ENCODE measurements at regions not wholly inside any gene's neighbourhood (a gene's known extent, or its start where the extent isn't known, plus 50 kb on each side); places are given as distances from the start of the nearest gene placed in this dataset.

DNA sequence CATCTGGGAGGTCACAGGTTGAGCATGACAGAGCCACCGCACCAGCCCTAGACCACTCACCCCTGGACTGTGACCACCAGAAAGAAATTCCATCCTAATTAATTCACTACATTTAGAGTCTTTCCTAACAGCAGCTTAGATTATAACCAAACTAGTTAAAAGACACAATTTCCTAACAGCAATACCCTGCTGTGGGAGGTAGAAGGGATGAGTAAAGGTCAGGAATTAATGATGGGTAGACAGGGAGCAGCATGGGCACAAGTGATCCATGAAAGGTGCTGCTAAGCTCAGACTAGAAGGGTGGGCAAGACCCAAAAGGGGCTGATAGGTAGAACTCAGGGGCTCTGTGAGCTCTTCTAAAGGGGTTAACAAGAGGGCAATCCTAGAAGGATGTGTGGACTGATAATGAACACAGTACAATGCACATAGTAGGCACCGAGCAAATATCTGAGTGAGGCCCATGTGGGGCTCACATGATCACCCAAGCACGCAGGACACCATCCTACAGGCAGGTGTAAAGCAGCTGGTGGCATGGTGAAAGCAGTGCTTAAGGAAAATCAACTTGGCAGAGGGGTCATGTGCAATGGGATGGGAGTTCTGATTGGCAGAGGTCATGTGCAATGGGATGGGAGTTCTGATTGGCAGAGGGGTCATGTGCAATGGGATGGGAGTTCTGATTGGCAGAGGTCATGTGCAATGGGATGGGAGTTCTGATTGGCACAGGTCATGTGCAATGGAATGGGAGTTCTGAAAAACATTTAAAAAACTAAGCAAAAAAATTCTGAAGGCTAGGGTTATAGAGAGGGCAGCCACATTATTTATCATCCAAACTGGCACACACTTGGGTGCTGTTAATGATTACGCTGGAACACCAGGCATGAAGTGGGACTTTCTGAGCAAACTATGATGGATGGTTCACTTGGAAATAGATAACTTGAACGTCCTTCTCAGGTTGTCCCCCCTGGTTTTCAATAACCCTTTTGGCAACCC lies 188.2 kb upstream of the FOXQ1 start:
- H3K27ac ChIP-seq (ENCODE audit: low read length), result no peak overlapping the region
- no peak overlapping the region for H3K4me3 ChIP-seq (ENCODE audit: low read length)
- no peak overlapping the region for H3K9ac ChIP-seq (ENCODE audit: low read length)
- no peaks in the 10 kb centered on the region for H3K27me3 ChIP-seq (ENCODE audit: control insufficient read depth, insufficient read depth, low read length)
- no peaks in the 10 kb centered on the region for H3K36me3 ChIP-seq (ENCODE audit: control insufficient read depth, low read depth, low read length)
- no peaks in the 10 kb centered on the region for H3K9me3 ChIP-seq (ENCODE audit: control insufficient read depth, low read depth, low read length)
- no peaks in the 10 kb centered on the region for H3K4me1 ChIP-seq (ENCODE audit: control insufficient read depth, low read depth, low read length)

- Histone ChIP-seq H3K27me3 (ENCODE audit: control insufficient read depth, insufficient read depth, low read length) (no peaks in the 10 kb centered on the region), H3K9ac (ENCODE audit: low read length) (no peak overlapping the region), H3K36me3 (ENCODE audit: control insufficient read depth, low read depth, low read length) (no peaks in the 10 kb centered on the region), H3K4me3 (ENCODE audit: low read length) (no peak overlapping the region), H3K9me3 (ENCODE audit: control insufficient read depth, low read depth, low read length) (no peaks in the 10 kb centered on the region), H3K4me1 (ENCODE audit: control insufficient read depth, low read depth, low read length) (no peaks in the 10 kb centered on the region), H3K27ac (ENCODE audit: low read length) (no peak overlapping the region)
Observed at GRCh38 chr6:1122083-1122482, 189.8 kb upstream of the FOXQ1 start.

DNA sequence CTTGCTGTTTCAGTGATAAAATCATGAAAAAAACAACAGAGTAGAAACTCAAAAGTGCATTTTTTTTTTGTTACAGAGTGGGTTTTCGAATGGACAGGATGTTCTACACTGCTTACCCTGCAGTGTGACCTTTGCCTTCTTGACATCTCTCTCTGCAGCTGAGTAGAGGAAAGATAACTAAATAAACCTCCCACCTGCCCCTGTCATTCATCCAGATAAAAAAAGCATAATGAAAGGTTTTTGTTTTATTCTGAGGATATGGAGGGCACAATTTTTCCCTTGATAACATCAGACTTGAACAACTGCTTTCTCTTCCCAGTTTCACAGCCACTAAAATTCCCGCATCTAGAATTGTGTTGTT lies 193.6 kb upstream of the FOXQ1 start:
- Histone ChIP-seq H3K9me3 (ENCODE audit: control insufficient read depth, low read depth, low read length) (no peaks in the 10 kb centered on the region), H3K9ac (ENCODE audit: low read length) (no peak overlapping the region), H3K27ac (ENCODE audit: low read length) (no peak overlapping the region), H3K27me3 (ENCODE audit: control insufficient read depth, insufficient read depth, low read length) (no peaks in the 10 kb centered on the region), H3K4me3 (ENCODE audit: low read length) (no peak overlapping the region), H3K4me1 (ENCODE audit: control insufficient read depth, low read depth, low read length) (no peaks in the 10 kb centered on the region), H3K36me3 (ENCODE audit: control insufficient read depth, low read depth, low read length) (no peaks in the 10 kb centered on the region)

DNA sequence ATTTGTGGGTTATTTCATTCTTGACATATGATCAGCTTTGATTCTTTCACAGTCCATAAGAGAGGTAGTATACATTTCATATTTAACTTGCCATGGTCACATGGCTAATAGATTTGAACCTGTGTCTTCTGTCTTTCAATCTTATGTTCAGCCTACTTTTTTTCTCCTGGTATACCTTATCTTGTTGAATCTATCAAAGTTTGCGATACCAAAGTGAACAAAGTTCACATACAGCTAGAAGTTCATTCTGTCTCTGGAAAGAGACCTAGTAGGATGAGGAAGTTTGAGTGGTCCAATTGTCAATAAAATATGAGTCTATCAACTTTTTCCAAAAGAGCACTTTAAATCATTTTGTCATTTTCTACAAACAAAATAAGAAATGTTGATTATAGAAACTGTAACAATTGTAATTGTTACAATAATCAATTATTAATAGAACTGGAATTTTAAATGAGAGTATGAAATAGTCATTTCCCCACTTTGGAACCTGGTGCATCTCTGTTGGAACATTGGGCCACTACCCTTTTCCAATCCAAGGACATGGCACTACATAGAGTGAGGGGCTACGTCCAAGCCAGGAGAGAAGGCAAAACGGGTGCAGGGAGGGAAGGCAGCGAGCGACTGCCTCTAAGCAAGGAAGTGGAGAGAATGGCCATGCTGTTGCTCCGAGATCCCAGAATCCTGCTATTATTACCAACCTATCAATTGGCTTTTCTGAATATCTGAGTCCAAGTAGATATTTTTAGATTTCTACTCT lies 194.2 kb upstream of the FOXQ1 start:
- Histone ChIP-seq H3K4me1 (ENCODE audit: control insufficient read depth, low read depth, low read length) (no peaks in the 10 kb centered on the region), H3K27me3 (ENCODE audit: control insufficient read depth, insufficient read depth, low read length) (no peaks in the 10 kb centered on the region), H3K36me3 (ENCODE audit: control insufficient read depth, low read depth, low read length) (no peaks in the 10 kb centered on the region), H3K27ac (ENCODE audit: low read length) (no peak overlapping the region), H3K4me3 (ENCODE audit: low read length) (no peak overlapping the region), H3K9me3 (ENCODE audit: control insufficient read depth, low read depth, low read length) (no peaks in the 10 kb centered on the region), H3K9ac (ENCODE audit: low read length) (no peak overlapping the region)

GRCh38 chr6:1116149-1116548 lies 195.7 kb upstream of the FOXQ1 start:
- peaks cover 3% of the 10 kb centered on the region for H3K27me3 ChIP-seq (ENCODE audit: control insufficient read depth, insufficient read depth, low read length)

GRCh38 chr6:1113916-1114540 lies 197.9 kb upstream of the FOXQ1 start:
- Histone ChIP-seq H3K36me3 (ENCODE audit: control insufficient read depth, low read depth, low read length) (no peaks in the 10 kb centered on the region), H3K9me3 (ENCODE audit: control insufficient read depth, low read depth, low read length) (no peaks in the 10 kb centered on the region), H3K27me3 (ENCODE audit: control insufficient read depth, insufficient read depth, low read length) (peaks cover 21% of the 10 kb centered on the region), H3K9ac (ENCODE audit: low read length) (no peak overlapping the region), H3K27ac (ENCODE audit: low read length) (no peak overlapping the region), H3K4me1 (ENCODE audit: control insufficient read depth, low read depth, low read length) (no peaks in the 10 kb centered on the region), H3K4me3 (ENCODE audit: low read length) (no peak overlapping the region)

More at GRCh38 chr6:1116149-1116548, 195.7 kb upstream of the FOXQ1 start:
- Histone ChIP-seq H3K27ac (ENCODE audit: low read length) (no peak overlapping the region), H3K4me3 (ENCODE audit: low read length) (no peak overlapping the region), H3K36me3 (ENCODE audit: control insufficient read depth, low read depth, low read length) (no peaks in the 10 kb centered on the region), H3K9me3 (ENCODE audit: control insufficient read depth, low read depth, low read length) (no peaks in the 10 kb centered on the region), H3K4me1 (ENCODE audit: control insufficient read depth, low read depth, low read length) (no peaks in the 10 kb centered on the region), H3K9ac (ENCODE audit: low read length) (no peak overlapping the region)

DNA sequence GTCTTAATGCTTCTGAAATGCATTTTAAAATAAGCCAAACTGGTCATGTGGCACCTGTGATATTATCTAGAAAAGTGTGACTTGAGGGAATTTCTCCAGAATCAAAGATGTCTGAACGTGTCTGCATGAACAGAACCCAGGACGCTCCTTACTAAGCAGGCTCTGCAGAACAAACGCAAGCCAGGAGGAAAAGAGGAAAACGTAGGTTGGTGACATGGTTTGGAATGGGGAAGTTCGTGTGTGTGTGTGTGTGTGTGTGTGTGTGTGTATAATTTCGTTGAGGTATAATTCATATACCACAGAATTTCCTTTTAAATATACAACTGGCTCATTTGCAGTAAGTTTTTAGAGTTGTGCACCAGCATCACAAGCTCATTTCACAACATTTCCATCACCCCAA lies 200.5 kb upstream of the FOXQ1 start:
- Histone ChIP-seq H3K27me3 (ENCODE audit: control insufficient read depth, insufficient read depth, low read length) (peaks cover 48% of the 10 kb centered on the region), H3K4me1 (ENCODE audit: control insufficient read depth, low read depth, low read length) (no peaks in the 10 kb centered on the region), H3K9ac (ENCODE audit: low read length) (no peak overlapping the region)

GRCh38 chr6:1110941-1111349 lies 201.0 kb upstream of the FOXQ1 start:
- H3K4me1 ChIP-seq (ENCODE audit: control insufficient read depth, low read depth, low read length), result no peaks in the 10 kb centered on the region
- H3K36me3 ChIP-seq (ENCODE audit: control insufficient read depth, low read depth, low read length), result no peaks in the 10 kb centered on the region
- H3K9ac ChIP-seq (ENCODE audit: low read length), result no peak overlapping the region
- peaks cover 52% of the 10 kb centered on the region for H3K27me3 ChIP-seq (ENCODE audit: control insufficient read depth, insufficient read depth, low read length)
- H3K9me3 ChIP-seq (ENCODE audit: control insufficient read depth, low read depth, low read length), result no peaks in the 10 kb centered on the region
- no peak overlapping the region for H3K27ac ChIP-seq (ENCODE audit: low read length)
- H3K4me3 ChIP-seq (ENCODE audit: low read length), result no peak overlapping the region

More for the DNA sequence above, 200.5 kb upstream of the FOXQ1 start:
- H3K27ac ChIP-seq (ENCODE audit: low read length), result no peak overlapping the region
- H3K9me3 ChIP-seq (ENCODE audit: control insufficient read depth, low read depth, low read length), result no peaks in the 10 kb centered on the region
- no peak overlapping the region for H3K4me3 ChIP-seq (ENCODE audit: low read length)
- H3K36me3 ChIP-seq (ENCODE audit: control insufficient read depth, low read depth, low read length), result no peaks in the 10 kb centered on the region

- Histone ChIP-seq H3K4me3 (ENCODE audit: low read length) (no peak overlapping the region), H3K4me1 (ENCODE audit: control insufficient read depth, low read depth, low read length) (peaks cover 4% of the 10 kb centered on the region), H3K36me3 (ENCODE audit: control insufficient read depth, low read depth, low read length) (no peaks in the 10 kb centered on the region), H3K9me3 (ENCODE audit: control insufficient read depth, low read depth, low read length) (no peaks in the 10 kb centered on the region), H3K9ac (ENCODE audit: low read length) (no peak overlapping the region), H3K27ac (ENCODE audit: low read length) (no peak overlapping the region), H3K27me3 (ENCODE audit: control insufficient read depth, insufficient read depth, low read length) (peaks cover 60% of the 10 kb centered on the region)
Observed at GRCh38 chr6:1110164-1110563, 201.7 kb upstream of the FOXQ1 start.

DNA sequence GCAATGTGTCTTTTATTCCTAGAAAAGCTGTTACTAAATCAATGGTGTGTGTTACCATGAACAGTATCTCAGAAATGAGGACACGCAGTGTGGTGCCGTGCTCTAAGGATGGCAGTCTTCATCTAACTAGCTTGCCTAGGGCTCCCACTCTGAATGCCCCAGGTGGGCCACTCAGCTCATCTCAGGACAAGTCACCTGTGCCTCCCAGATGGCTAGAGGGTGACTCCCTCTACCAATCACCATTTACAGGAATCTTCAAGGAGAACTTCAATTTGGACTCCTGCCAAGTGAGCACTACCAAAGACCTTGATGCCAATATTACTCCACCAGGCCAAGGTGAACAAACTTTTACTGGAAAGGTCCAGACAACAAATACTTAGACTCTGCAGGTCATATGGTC lies 202.8 kb upstream of the FOXQ1 start:
- H3K27me3 ChIP-seq (ENCODE audit: control insufficient read depth, insufficient read depth, low read length), result peaks cover 70% of the 10 kb centered on the region
- no peaks in the 10 kb centered on the region for H3K9me3 ChIP-seq (ENCODE audit: control insufficient read depth, low read depth, low read length)
- no peak overlapping the region for H3K9ac ChIP-seq (ENCODE audit: low read length)
- H3K4me3 ChIP-seq (ENCODE audit: low read length), result no peak overlapping the region
- H3K27ac ChIP-seq (ENCODE audit: low read length), result no peak overlapping the region
- no peaks in the 10 kb centered on the region for H3K36me3 ChIP-seq (ENCODE audit: control insufficient read depth, low read depth, low read length)
- peaks cover 12% of the 10 kb centered on the region for H3K4me1 ChIP-seq (ENCODE audit: control insufficient read depth, low read depth, low read length)

DNA sequence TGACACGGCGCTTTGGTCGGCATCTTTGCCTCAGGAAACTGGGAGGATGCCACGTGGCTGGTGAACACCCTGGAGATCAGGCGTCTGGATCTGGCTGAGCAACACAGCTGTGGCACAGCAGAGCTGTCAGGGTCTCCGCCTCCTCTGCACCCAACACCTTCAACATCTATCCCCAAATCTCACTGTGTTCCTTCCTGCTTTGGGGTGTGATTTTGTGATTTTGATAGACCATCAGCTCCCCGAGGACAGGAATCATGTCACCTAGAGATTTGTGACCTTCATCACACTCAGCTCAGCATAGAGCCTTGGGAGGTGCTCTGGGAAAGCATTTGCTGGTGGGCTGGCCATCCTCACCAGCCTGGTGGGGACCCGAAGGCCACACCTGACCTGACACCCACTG lies 203.7 kb upstream of the FOXQ1 start:
- H3K36me3 ChIP-seq (ENCODE audit: control insufficient read depth, low read depth, low read length), result no peaks in the 10 kb centered on the region
- peaks cover 79% of the 10 kb centered on the region for H3K27me3 ChIP-seq (ENCODE audit: control insufficient read depth, insufficient read depth, low read length)
- H3K4me3 ChIP-seq (ENCODE audit: low read length), result no peak overlapping the region
- H3K4me1 ChIP-seq (ENCODE audit: control insufficient read depth, low read depth, low read length), result peaks cover 17% of the 10 kb centered on the region
- no peak overlapping the region for H3K27ac ChIP-seq (ENCODE audit: low read length)
- no peak overlapping the region for H3K9ac ChIP-seq (ENCODE audit: low read length)
- no peaks in the 10 kb centered on the region for H3K9me3 ChIP-seq (ENCODE audit: control insufficient read depth, low read depth, low read length)

All from iPS-18a (cell line).